Neural progenitor cell (in vitro differentiated cells): ENCODE measurements at regions not wholly inside any gene's neighbourhood (a gene's known extent, or its start where the extent isn't known, plus 50 kb on each side); places are given as distances from the start of the nearest gene placed in this dataset.
A peak's percentile ranks its signal among the peaks of the same experiment; 100 is the strongest.

Experiments used
- DNase-seq: peaks from one replicate; pipeline ENCODE4 v3.0.0-alpha.2; 2016; ENCODE audit warnings: low spot score
- H2AFZ ChIP-seq: fragments of 200-600 bp; sonication (generic); replicated peaks from 2 replicates; pipeline ENCODE4 v1.6.1; 2016; ENCODE audit warnings: antibody characterized with exemption
- H3F3A ChIP-seq: fragments of 200-600 bp; sonication (generic); 2 replicates; pipeline ENCODE4 v1.6.1; 2016; ENCODE audit warnings: antibody characterized with exemption, low read depth
- H3K27ac ChIP-seq: fragments of 200-600 bp; sonication (generic); 2 replicates; pipeline ENCODE4 v1.5.1; 2016; ENCODE audit warnings: mild to moderate bottlenecking
- H3K27me3 ChIP-seq: fragments of 200-600 bp; sonication (generic); 2 replicates; pipeline ENCODE4 v1.6.1; 2016; ENCODE audit warnings: mild to moderate bottlenecking, moderate library complexity
- H3K36me3 ChIP-seq: fragments of 200-600 bp; sonication (generic); 2 replicates; pipeline ENCODE4 v1.5.1; 2016
- H3K4me1 ChIP-seq: fragments of 200-600 bp; sonication (generic); 2 replicates; pipeline ENCODE4 v1.6.1; 2016; ENCODE audit warnings: mixed run types
- H3K4me2 ChIP-seq: fragments of 200-600 bp; sonication (generic); 2 replicates; pipeline ENCODE4 v1.6.1; 2016
- H3K4me3 ChIP-seq: fragments of 200-600 bp; sonication (generic); 2 replicates; pipeline ENCODE4 v1.5.1; 2016
- H3K79me2 ChIP-seq: fragments of 200-600 bp; sonication (generic); 2 replicates; pipeline ENCODE4 v1.6.1; 2016; ENCODE audit warnings: low read depth
- H3K9ac ChIP-seq: fragments of 200-600 bp; sonication (generic); 2 replicates; pipeline ENCODE4 v1.6.1; 2016
- H3K9me3 ChIP-seq: fragments of 200-600 bp; sonication (generic); 2 replicates; pipeline ENCODE4 v1.5.1; 2016; ENCODE audit warnings: low read depth
- H4K20me1 ChIP-seq: fragments of 200-600 bp; sonication (generic); 2 replicates; pipeline ENCODE4 v1.6.1; 2016; ENCODE audit warnings: low read depth
- H3K27ac Mint-ChIP-seq: 3 replicates; pipeline ENCODE4 v1.8.0; 2021; ENCODE audit warnings: mixed read lengths
- H3K27me3 Mint-ChIP-seq: 2 replicates; pipeline ENCODE4 v1.8.0; 2022; ENCODE audit warnings: low read depth, mild to moderate bottlenecking, inconsistent platforms, moderate library complexity, mixed read lengths; ENCODE audit not compliant: insufficient read depth
- H3K36me3 Mint-ChIP-seq: 3 replicates; pipeline ENCODE4 v1.8.0; 2021; ENCODE audit warnings: mixed read lengths
- H3K4me1 Mint-ChIP-seq: 3 replicates; pipeline ENCODE4 v1.8.0; 2021; ENCODE audit warnings: mixed read lengths
- H3K4me3 Mint-ChIP-seq: 3 replicates; pipeline ENCODE4 v1.8.0; 2021; ENCODE audit warnings: mild to moderate bottlenecking, moderate library complexity, mixed read lengths
- H3K9me3 Mint-ChIP-seq: 3 replicates; pipeline ENCODE4 v1.8.0; 2020; ENCODE audit warnings: mixed read lengths
- CTCF ChIP-seq: fragments of 200-600 bp; sonication (generic); IDR thresholded peaks from 2 replicates; pipeline ENCODE4 v1.5.1; 2017; ENCODE audit warnings: antibody characterized with exemption, mild to moderate bottlenecking
- EZH2 ChIP-seq: fragments of 200-600 bp; sonication (generic); IDR thresholded peaks from 2 replicates; pipeline ENCODE4 v1.6.1; 2017; ENCODE audit warnings: antibody characterized with exemption, mild to moderate bottlenecking, moderate library complexity
- EZH2phosphoT487 ChIP-seq: fragments of 200-600 bp; sonication (generic); IDR thresholded peaks from 2 replicates; pipeline ENCODE4 v1.6.1; 2017; ENCODE audit warnings: antibody characterized with exemption

- Histone ChIP-seq H3F3A (no peaks in the 10 kb centered on the region), H3K4me3 (no peak overlapping the region), H3K27ac (no peak overlapping the region), H3K9ac (no peak overlapping the region), H3K36me3 (no peaks in the 10 kb centered on the region), H2AFZ (no peak overlapping the region), H3K4me1 (peaks cover 13% of the 10 kb centered on the region), H3K27me3 (no peaks in the 10 kb centered on the region), H4K20me1 (no peaks in the 10 kb centered on the region), H3K79me2 (no peaks in the 10 kb centered on the region), H3K9me3 (no peaks in the 10 kb centered on the region), H3K4me2 (no peak overlapping the region)
- TF ChIP-seq EZH2 (no peak), EZH2phosphoT487 (no peak), CTCF (no peak)
- DNase-seq: no peak
- Mint-ChIP-seq H3K27ac (no peak overlapping the region), H3K27me3 (peaks cover 5% of the 10 kb centered on the region), H3K36me3 (no peaks in the 10 kb centered on the region), H3K4me1 (peaks cover 28% of the 10 kb centered on the region), H3K9me3 (peaks cover 2% of the 10 kb centered on the region), H3K4me3 (peak overlapping the region; percentile 48)
Measured at GRCh38 chr15:93298901-93299300, 209.9 kb upstream of the RGMA start.

GRCh38 chr15:93296759-93297500 is 207.9 kb upstream of the RGMA start:
- Mint-ChIP-seq H3K36me3 (no peaks in the 10 kb centered on the region), H3K4me3 (no peak overlapping the region), H3K9me3 (peaks cover 4% of the 10 kb centered on the region), H3K27me3 (peaks cover 5% of the 10 kb centered on the region), H3K4me1 (peaks cover 28% of the 10 kb centered on the region), H3K27ac (peak overlapping the region; percentile 94)
- Histone ChIP-seq H4K20me1 (no peaks in the 10 kb centered on the region), H3K27me3 (no peaks in the 10 kb centered on the region), H3K9me3 (no peaks in the 10 kb centered on the region), H3K79me2 (no peaks in the 10 kb centered on the region), H3K4me1 (peaks cover 13% of the 10 kb centered on the region), H3K27ac (no peak overlapping the region), H3F3A (no peaks in the 10 kb centered on the region), H3K4me3 (no peak overlapping the region), H2AFZ (peak overlapping the region; percentile 23), H3K36me3 (no peaks in the 10 kb centered on the region), H3K9ac (no peak overlapping the region), H3K4me2 (peak overlapping the region; percentile 24)
- TF ChIP-seq EZH2phosphoT487 (no peak), EZH2 (no peak), CTCF (no peak)
- no peak for DNase-seq

GRCh38 chr15:93294896-93295295 is 205.9 kb upstream of the RGMA start:
- Mint-ChIP-seq H3K9me3 (peaks cover 3% of the 10 kb centered on the region), H3K27ac (no peak overlapping the region), H3K27me3 (peaks cover 2% of the 10 kb centered on the region), H3K4me3 (no peak overlapping the region), H3K4me1 (peaks cover 32% of the 10 kb centered on the region), H3K36me3 (no peaks in the 10 kb centered on the region)
- no peak overlapping the region for H3K4me3 ChIP-seq
- H3K36me3 ChIP-seq: no peaks in the 10 kb centered on the region
- no peak overlapping the region for H2AFZ ChIP-seq
- no peak for DNase-seq
- H3K27ac ChIP-seq: no peak overlapping the region
- TF ChIP-seq EZH2 (no peak), EZH2phosphoT487 (no peak), CTCF (no peak)
- no peaks in the 10 kb centered on the region for H3K9me3 ChIP-seq
- no peaks in the 10 kb centered on the region for H4K20me1 ChIP-seq
- no peaks in the 10 kb centered on the region for H3K27me3 ChIP-seq
- no peaks in the 10 kb centered on the region for H3K79me2 ChIP-seq
- H3F3A ChIP-seq: peaks cover under 1% of the 10 kb centered on the region
- no peak overlapping the region for H3K9ac ChIP-seq
- H3K4me2 ChIP-seq: no peak overlapping the region
- H3K4me1 ChIP-seq: peaks cover 17% of the 10 kb centered on the region
